Stomach (tissue), 8 donors: ENCODE measurements at regions not wholly inside any gene's neighbourhood (a gene's known extent, or its start where the extent isn't known, plus 50 kb on each side); places are given as distances from the start of the nearest gene placed in this dataset.

ENCODE experiments used
- DNase-seq, 2 donors: peaks; one replicate each; pipeline versions ENCODE4 v3.0.0 to v3.0.0-alpha.2; 2013 to 2019
- H3K27ac ChIP-seq, 5 donors: fragments of 200-600 bp in 4 of 5; sonication (generic) in 4 of 5; one replicate each; pipeline ENCODE4 v1.5.1; 2013 to 2019; ENCODE audit warnings: mild to moderate bottlenecking in 1 of 5, moderate library complexity in 1 of 5
- H3K27me3 ChIP-seq, 3 donors: fragments of 200-600 bp; sonication (generic); one replicate each; pipeline ENCODE4 v1.5.1; 2017 to 2019; ENCODE audit warnings: mixed run types in 1 of 3
- H3K36me3 ChIP-seq, 4 donors: fragments of 200-600 bp; sonication (generic); 1 replicate in 3 of 4; 2 replicates in 1 of 4; pipeline ENCODE4 v1.5.1; 2016 to 2019
- H3K4me1 ChIP-seq, 4 donors: fragments of 200-600 bp; sonication (generic); one replicate each; pipeline ENCODE4 v1.5.1; 2016 to 2019
- H3K4me3 ChIP-seq, 4 donors: fragments of 200-600 bp; sonication (generic) in 3 of 4; one replicate each; pipeline ENCODE4 v1.5.1; 2016 to 2019; ENCODE audit warnings: mild to moderate bottlenecking in 1 of 4
- H3K9me3 ChIP-seq, 4 donors: fragments of 200-600 bp; sonication (generic); one replicate each; pipeline ENCODE4 v1.5.1; 2016 to 2019
- CTCF ChIP-seq, 7 experiments: fragments of 450-650 bp in 4 of 7; fragments of 200-600 bp in 3 of 7; sonication (generic) in 3 of 7; IDR thresholded peaks; one replicate each; pipeline ENCODE4 v1.5.1; 2016 to 2019; ENCODE audit warnings: antibody characterized with exemption in 7 of 7, control low read depth in 2 of 7, mild to moderate bottlenecking in 1 of 7
- EP300 ChIP-seq: sonication (generic); formaldehyde crosslinking; IDR thresholded peaks from one replicate; pipeline ENCODE4 v1.6.1; 2017; ENCODE audit warnings: antibody characterized with exemption
- POLR2A ChIP-seq, 4 donors: fragments of 450-650 bp; IDR thresholded peaks; one replicate each; pipeline ENCODE4 v1.6.1; 2016; ENCODE audit warnings: antibody characterized with exemption in 4 of 4, control low read depth in 2 of 4, mild to moderate bottlenecking in 1 of 4, moderate library complexity in 1 of 4
- POLR2AphosphoS5 ChIP-seq, 3 donors: sonication (generic); formaldehyde crosslinking; IDR thresholded peaks; one replicate each; pipeline ENCODE4 v1.6.1; 2016; ENCODE audit warnings: antibody characterized with exemption in 3 of 3
- WGBS, 5 donors: extraction: QIAGEN DNeasy Blood & Tissue Kit in 3 of 5; methylation state at CpG; one replicate each; pipeline versions ENCODE4 v1.1.5 to v1.1.7; 2013 to 2018; 5-methylcytosine and 5-hydroxymethylcytosine counted together
- intact Hi-C: fragments of 100-400 bp; cut with DNase I; formaldehyde crosslinking; loops from one replicate; pipeline ENCODE4 v1.15.1; 2023; ENCODE audit warnings: low total_unique reads
- donor health status: healthy with polysubstance abuse.
- donor health status: Bipolar disorder and iron deficiency.
- donor health status: healthy.

- TF ChIP-seq EP300: no peak
- no peak for TF ChIP-seq POLR2AphosphoS5 (IDR thresholded peaks at IDR 0.05)
- TF ChIP-seq CTCF (IDR thresholded peaks at IDR 0.05): no peak
- TF ChIP-seq POLR2A (IDR thresholded peaks at IDR 0.05): no peak
- H3K4me1 ChIP-seq: no peaks in the 10 kb centered on the region
- no peaks in the 10 kb centered on the region for H3K9me3 ChIP-seq
- intact Hi-C loops: no loop called here
- no peak overlapping the region for H3K27ac ChIP-seq
- DNase-seq: no peak
- H3K4me3 ChIP-seq: no peak overlapping the region
- no peaks in the 10 kb centered on the region for H3K27me3 ChIP-seq
- no peaks in the 10 kb centered on the region for H3K36me3 ChIP-seq
Observed at GRCh38 chr9:82183181-82183860, 194.7 kb downstream of the SPATA31D1 start.

GRCh38 chr9:82184524-82184923 is 196.0 kb downstream of the SPATA31D1 start:
- no peak for DNase-seq
- Histone ChIP-seq H3K27me3 (no peaks in the 10 kb centered on the region), H3K4me1 (no peaks in the 10 kb centered on the region), H3K9me3 (no peaks in the 10 kb centered on the region), H3K36me3 (no peaks in the 10 kb centered on the region), H3K27ac (no peak overlapping the region), H3K4me3 (no peak overlapping the region)
- intact Hi-C loops: no loop called here
- 78 to 87% (median 82%) methylated on average over 3 of the region's 3 CpGs for WGBS, 5 donors
- TF ChIP-seq POLR2AphosphoS5 (IDR thresholded peaks at IDR 0.05): no peak
- TF ChIP-seq CTCF (IDR thresholded peaks at IDR 0.05): no peak
- TF ChIP-seq EP300: no peak
- TF ChIP-seq POLR2A (IDR thresholded peaks at IDR 0.05): no peak

- no peak for DNase-seq
- TF ChIP-seq POLR2A (IDR thresholded peaks at IDR 0.05) (no peak), POLR2AphosphoS5 (IDR thresholded peaks at IDR 0.05) (no peak), CTCF (IDR thresholded peaks at IDR 0.05) (no peak)
- H3K4me1 ChIP-seq: no peaks in the 10 kb centered on the region
- no peaks in the 10 kb centered on the region for H3K36me3 ChIP-seq
- no peak overlapping the region for H3K27ac ChIP-seq
- WGBS, 5 donors: 75 to 97% (median 82%) methylated on average over 1 of the region's 1 CpG
- no peak overlapping the region for H3K4me3 ChIP-seq
- intact Hi-C loops: no loop called here
- H3K9me3 ChIP-seq: no peaks in the 10 kb centered on the region
- H3K27me3 ChIP-seq: no peaks in the 10 kb centered on the region
Observed at GRCh38 chr9:82188817-82189216, 200.2 kb downstream of the SPATA31D1 start.

- TF ChIP-seq CTCF (IDR thresholded peaks at IDR 0.05) (no peak), EP300 (no peak), POLR2A (IDR thresholded peaks at IDR 0.05) (no peak), POLR2AphosphoS5 (IDR thresholded peaks at IDR 0.05) (no peak)
Observed at GRCh38 chr9:82191082-82191770, 202.7 kb downstream of the SPATA31D1 start.

More at GRCh38 chr9:82191082-82191770, 202.7 kb downstream of the SPATA31D1 start:
- no peak for DNase-seq
- H3K4me3 ChIP-seq: no peak overlapping the region
- no peak overlapping the region for H3K27ac ChIP-seq
- no peaks in the 10 kb centered on the region for H3K27me3 ChIP-seq
- no peaks in the 10 kb centered on the region for H3K4me1 ChIP-seq
- H3K9me3 ChIP-seq: peaks cover 0 to 6% (median 0%) of the 10 kb centered on the region in 4 donors
- intact Hi-C loops: no loop called here
- 68 to 84% (median 75%) methylated on average over 4 of the region's 4 CpGs for WGBS, 5 donors
- no peaks in the 10 kb centered on the region for H3K36me3 ChIP-seq
